Myocyte (in vitro differentiated cells): ENCODE measurements at regions not wholly inside any gene's neighbourhood (a gene's known extent, or its start where the extent isn't known, plus 50 kb on each side); places are given as distances from the start of the nearest gene placed in this dataset.
A peak's percentile ranks its signal among the peaks of the same experiment; 100 is the strongest.
"Not testable (repeated sequence)": the region's sequence is repeated elsewhere in the genome, so short reads cannot be mapped to it uniquely, and the experiment has no call there.

Source experiments
- DNase-seq: peaks from one replicate; pipeline ENCODE4 v3.0.0-alpha.2; 2012; ENCODE audit warnings: low read depth

- no peak for DNase-seq
These were observed 55.2 kb downstream of the RTL3 start for GRCh38 chrX:78603908-78604307.

- DNase-seq = peak; percentile 22
These were observed 63.1 kb downstream of the RTL3 start for GRCh38 chrX:78595901-78596502.

DNA sequence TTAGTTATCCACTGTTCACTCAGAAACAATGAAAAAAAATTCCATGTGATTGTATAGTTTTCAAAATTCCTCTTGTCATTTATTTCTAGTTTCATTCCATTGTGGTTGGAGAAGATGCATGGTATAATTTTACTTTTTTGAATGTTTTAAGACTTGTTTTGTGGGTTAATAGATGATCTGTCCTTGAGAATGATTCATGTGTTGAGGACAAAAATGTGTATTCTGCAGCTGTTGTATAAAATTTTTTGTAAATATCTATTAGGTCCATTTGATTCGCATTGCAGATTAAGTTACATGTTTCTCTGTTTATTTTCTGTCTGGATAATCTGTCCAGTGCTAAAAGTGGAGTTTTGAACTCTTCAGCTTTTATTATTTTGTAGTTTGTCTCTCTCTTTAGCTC, 65.4 kb downstream of the RTL3 start:
- peak; percentile 40 for DNase-seq

DNA sequence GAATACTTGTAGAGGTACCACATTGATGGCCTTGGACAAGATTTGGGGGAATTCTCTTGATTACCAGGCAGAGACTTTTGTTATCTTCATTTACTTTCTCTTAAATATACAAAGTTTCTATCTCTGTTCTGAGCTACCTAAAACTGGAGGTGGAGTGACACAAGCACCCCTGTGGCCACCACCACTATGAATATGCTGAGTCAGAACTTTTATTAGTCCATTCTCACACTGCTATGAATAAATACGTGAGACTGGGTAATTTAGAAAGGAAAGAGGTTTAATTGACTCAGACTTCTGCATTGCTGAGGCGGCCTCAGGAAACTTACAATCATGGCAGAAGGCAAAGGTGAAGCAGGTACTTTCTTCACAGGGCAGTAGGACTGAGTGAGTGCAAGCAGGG, 67.1 kb downstream of the RTL3 start:
- DNase-seq = no peak

- peak; percentile 37 for DNase-seq
These were observed 84.8 kb downstream of the RTL3 start for GRCh38 chrX:78574306-78574705.

DNA sequence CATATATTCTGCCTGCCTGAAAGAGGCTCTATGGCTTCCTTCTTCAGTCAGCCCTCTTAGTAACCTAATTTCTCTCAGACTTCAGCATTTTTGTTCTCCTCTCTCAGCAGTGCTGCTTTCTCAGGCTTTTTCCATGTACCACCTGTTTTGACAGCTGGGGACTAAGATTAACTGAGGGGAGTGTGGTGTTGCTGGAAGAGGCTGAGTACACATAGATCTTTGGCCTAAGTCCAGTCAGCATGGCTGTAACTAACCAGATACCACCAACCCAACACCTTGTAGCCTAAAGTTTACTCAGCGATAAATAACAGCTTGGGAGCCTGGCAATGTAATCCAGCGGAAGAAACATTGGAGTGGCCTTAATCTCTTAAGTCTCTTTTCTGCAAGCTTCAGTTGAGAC, 85.5 kb downstream of the RTL3 start:
- DNase-seq = peak; percentile 85

GRCh38 chrX:78571849-78572248, 87.3 kb downstream of the RTL3 start:
- no peak for DNase-seq

- peak; percentile 30 for DNase-seq
These were observed 103.6 kb downstream of the RTL3 start for GRCh38 chrX:78555401-78555980.

GRCh38 chrX:78552628-78553027, 106.5 kb downstream of the RTL3 start:
- DNase-seq = not testable (repeated sequence)

- no peak for DNase-seq
These were observed 111.1 kb downstream of the RTL3 start for GRCh38 chrX:78548012-78548411.

GRCh38 chrX:78545233-78545632, 113.9 kb downstream of the RTL3 start:
- no peak for DNase-seq

DNA sequence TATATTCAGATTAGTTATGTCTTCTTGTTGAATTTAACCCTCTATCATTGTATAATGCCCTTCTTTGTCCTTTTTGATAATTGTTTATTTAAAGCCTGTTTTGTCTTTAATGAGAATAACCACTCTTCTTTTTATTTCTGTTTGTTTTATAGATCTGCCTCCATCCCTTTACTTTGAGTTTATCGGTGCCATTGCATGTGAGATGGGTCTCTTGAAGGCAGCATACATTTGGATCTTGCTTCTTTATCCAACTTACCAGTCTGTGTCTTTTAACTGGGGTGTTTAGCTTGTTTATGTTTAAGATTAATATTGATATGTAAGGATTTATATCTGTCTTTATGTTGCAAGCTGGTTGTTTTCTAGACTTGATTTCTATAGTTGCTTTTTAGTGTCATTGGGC, 115.8 kb downstream of the RTL3 start:
- no peak for DNase-seq

DNA sequence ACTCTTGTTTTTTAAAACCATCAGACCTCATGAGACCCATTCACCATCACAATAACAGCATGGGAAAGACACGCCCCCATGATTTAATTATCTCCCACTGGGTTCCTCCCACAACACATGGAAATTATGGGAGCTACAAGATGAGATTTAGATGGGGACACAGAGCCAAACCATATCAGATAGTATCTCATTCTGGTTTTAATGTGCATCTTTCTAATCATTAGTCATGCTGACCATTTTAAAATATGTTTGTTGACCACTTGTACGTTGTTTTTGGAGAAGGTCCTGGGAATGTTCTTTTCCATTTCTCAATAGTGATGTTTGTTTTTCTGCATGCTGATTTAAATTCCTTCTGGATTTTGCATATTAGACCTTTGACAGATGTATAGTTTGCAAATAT, 119.0 kb downstream of the RTL3 start:
- DNase-seq = no peak

- DNase-seq = no peak
These were observed 124.9 kb downstream of the RTL3 start for GRCh38 chrX:78534221-78534620.

- no peak for DNase-seq
These were observed 126.8 kb downstream of the RTL3 start for GRCh38 chrX:78532363-78532762.

- DNase-seq = no peak
These were observed 131.3 kb downstream of the RTL3 start for GRCh38 chrX:78527818-78528217.

DNA sequence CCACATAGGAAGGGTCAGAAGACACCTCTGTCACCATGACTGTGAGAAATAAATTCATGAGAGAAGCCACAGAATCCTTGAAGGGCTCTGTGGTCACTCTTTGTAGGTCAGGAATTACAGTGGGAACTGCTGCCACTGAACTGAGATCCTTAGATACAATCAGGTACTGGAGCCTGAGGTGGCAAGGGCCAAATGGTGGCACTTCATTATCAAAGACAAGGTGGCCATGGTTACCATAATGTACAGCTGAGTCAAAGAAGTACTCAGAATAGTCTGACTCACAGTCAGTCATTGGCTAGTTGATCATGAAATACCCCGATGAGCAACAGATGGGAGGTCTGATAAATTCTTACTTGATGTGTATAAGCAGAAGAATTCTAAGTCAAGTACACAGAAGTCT, 131.9 kb downstream of the RTL3 start:
- peak; percentile 11 for DNase-seq

GRCh38 chrX:78522601-78523000, 136.5 kb downstream of the RTL3 start:
- no peak for DNase-seq

- no peak for DNase-seq
These were observed 142.0 kb downstream of the RTL3 start for GRCh38 chrX:78517124-78517523.

DNA sequence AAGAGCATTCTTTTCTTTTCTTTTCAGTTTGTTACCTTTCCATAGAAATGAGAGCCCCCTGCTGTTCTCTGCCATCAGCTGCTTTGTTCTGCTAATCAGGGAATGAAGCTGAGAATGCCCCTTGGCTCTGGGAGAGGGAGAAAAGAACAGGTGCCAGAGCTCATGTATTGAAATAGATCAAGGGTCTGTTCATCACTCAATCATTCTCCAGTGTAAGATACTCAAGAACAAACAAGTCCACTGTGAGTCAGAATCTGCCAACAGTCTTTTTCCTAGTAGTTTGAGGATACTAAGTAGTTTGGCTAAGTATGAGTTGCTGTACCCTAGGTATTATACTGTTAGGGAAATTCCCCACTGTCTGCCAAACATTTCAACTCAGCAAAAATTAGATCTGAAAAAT, 144.3 kb downstream of the RTL3 start:
- DNase-seq = peak; percentile 80

GRCh38 chrX:78513971-78514738, 145.0 kb downstream of the RTL3 start:
- DNase-seq = peak; percentile 10

GRCh38 chrX:78506248-78506647, 152.9 kb downstream of the RTL3 start:
- no peak for DNase-seq

DNA sequence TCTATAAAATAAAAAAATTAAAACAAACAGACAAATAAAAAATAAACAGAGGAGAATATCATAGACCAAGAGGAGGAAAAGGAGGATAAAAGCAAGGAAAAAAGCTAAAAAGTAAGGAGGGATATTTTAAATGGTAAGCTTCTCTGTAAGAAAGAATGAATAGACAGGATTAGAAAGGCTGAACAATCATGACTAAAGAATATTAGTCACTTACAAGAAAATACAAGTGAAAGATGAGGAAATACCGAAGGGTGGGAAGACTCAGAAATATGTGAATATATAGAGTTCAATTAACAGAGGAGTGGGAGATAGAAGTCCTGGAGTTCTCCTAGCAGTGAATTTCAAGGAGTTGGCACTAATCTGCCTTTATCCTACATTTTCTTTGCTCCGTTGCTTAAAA, 162.6 kb downstream of the RTL3 start:
- DNase-seq = no peak
